HCT116 (cell line): ENCODE measurements at regions not wholly inside any gene's neighbourhood (a gene's known extent, or its start where the extent isn't known, plus 50 kb on each side); places are given as distances from the start of the nearest gene placed in this dataset.

Experiments
- ATAC-seq: fragments of 200-7000 bp; cut with Tn5 transposase; 2 replicates; pipeline ENCODE4 v1.9.1; 2020; ENCODE audit warnings: mild to moderate bottlenecking, moderate library complexity
- BruUV-seq: library from RNA; stranded (reverse); fragments of 400-500 nt; replicated peaks from 2 replicates; lab custom pipeline; 2021; lab: Mats Ljungman, UMichigan
- CTCF ChIA-PET: fragments of 300-600 bp; sonication (Branson Sonifier 250); formaldehyde crosslinking; loops from one replicate; lab custom pipeline; 2021; ENCODE audit warnings: antibody characterized with exemption; lab: Charles Lee
- POLR2A ChIA-PET: fragments of 300-600, 350-600 bp; sonication (Branson Sonifier 250); formaldehyde crosslinking; loops from one replicate; lab custom pipeline; 2021; ENCODE audit warnings: antibody characterized with exemption; lab: Charles Lee
- RAD21 ChIA-PET, 2 experiments: fragments of 300-600 bp; sonication (Branson Sonifier 250); formaldehyde crosslinking; loops; one replicate each; lab custom pipeline; 2023; ENCODE audit warnings: low total read pairs in 2 of 2; ENCODE audit not compliant: uncharacterized antibody in 2 of 2, unreplicated experiment in 2 of 2, low non-redundant PET in 1 of 2; lab: Charles Lee
- DNase-seq: peaks from one replicate; pipeline ENCODE4 v3.0.0-alpha.2; 2010; ENCODE audit warnings: low read depth, low spot score
- H2AFZ ChIP-seq: fragments of 200-600 bp; shearing (Covaris generic), sonication (generic); 2 replicates; pipeline ENCODE4 v1.6.1; 2017; ENCODE audit warnings: low read depth, mixed run types, mixed read lengths, antibody characterized with exemption, low read length; ENCODE audit not compliant: poor library complexity, severe bottlenecking
- H3K27ac ChIP-seq: 2 replicates; pipeline ENCODE4 v1.5.1; 2012; ENCODE audit warnings: low read depth, low read length
- H3K27me3 ChIP-seq: fragments of 200-600 bp; sonication (generic); 2 replicates; pipeline ENCODE4 v1.6.1; 2016; ENCODE audit warnings: mixed run types, low read length, mixed read lengths; ENCODE audit not compliant: insufficient read depth
- H3K36me3 ChIP-seq, 2 experiments: fragments of 200-500 bp in 1 of 2; fragments of 200-600 bp in 1 of 2; sonication (Bioruptor generic) in 1 of 2; sonication (generic) in 1 of 2; 2 replicates each; pipeline versions ENCODE4 v1.5.1 to v1.6.1; 2014 to 2016; ENCODE audit warnings: low read length in 2 of 2, inconsistent platforms in 1 of 2, mixed read lengths in 1 of 2, mixed run types in 1 of 2; ENCODE audit not compliant: insufficient read depth in 2 of 2, control insufficient read depth in 1 of 2
- H3K4me1 ChIP-seq, 2 experiments: fragments of 200-600 bp in 1 of 2; sonication (generic) in 1 of 2; 2 replicates each; pipeline versions ENCODE4 v1.5.1 to v1.6.1; 2012 to 2017; ENCODE audit warnings: low read length in 2 of 2, inconsistent platforms in 1 of 2, mild to moderate bottlenecking in 1 of 2, mixed read lengths in 1 of 2, mixed run types in 1 of 2, moderate library complexity in 1 of 2; ENCODE audit not compliant: insufficient read depth in 2 of 2, control insufficient read depth in 1 of 2
- H3K4me2 ChIP-seq: fragments of 200-600 bp; sonication (generic); 2 replicates; pipeline ENCODE4 v1.6.1; 2017; ENCODE audit warnings: mixed run types, low read length, mixed read lengths
- H3K4me3 ChIP-seq, 2 experiments: fragments of 200-600 bp in 1 of 2; sonication (generic) in 1 of 2; replicated peaks in 1 of 2; 2 replicates each; pipeline ENCODE4 v1.5.1; 2011 to 2016; ENCODE audit warnings: low read length in 2 of 2, control low read depth in 1 of 2, low read depth in 1 of 2, mild to moderate bottlenecking in 1 of 2, mixed read lengths in 1 of 2, mixed run types in 1 of 2
- H3K79me2 ChIP-seq: fragments of 200-600 bp; sonication (generic); 2 replicates; pipeline ENCODE4 v1.6.1; 2017; ENCODE audit warnings: mild to moderate bottlenecking, mixed run types, low read length, moderate library complexity, mixed read lengths; ENCODE audit not compliant: insufficient read depth
- H3K9ac ChIP-seq: fragments of 200-600 bp; sonication (generic); 2 replicates; pipeline ENCODE4 v1.6.1; 2016; ENCODE audit warnings: low read length, mixed read lengths
- H3K9me2 ChIP-seq: fragments of 200-600 bp; sonication (generic), shearing (Covaris generic); 2 replicates; pipeline ENCODE4 v1.6.1; 2017; ENCODE audit warnings: mixed run types, mild to moderate bottlenecking, moderate library complexity; ENCODE audit not compliant: insufficient read depth
- H3K9me3 ChIP-seq, 2 experiments: fragments of 200-500 bp in 1 of 2; fragments of 200-600 bp in 1 of 2; sonication (Bioruptor generic) in 1 of 2; sonication (generic) in 1 of 2; 2 replicates each; pipeline ENCODE4 v1.6.1; 2014 to 2017; ENCODE audit warnings: low read length in 2 of 2, mixed read lengths in 2 of 2, inconsistent platforms in 1 of 2, low read depth in 1 of 2, mild to moderate bottlenecking in 1 of 2, mixed run types in 1 of 2, moderate library complexity in 1 of 2; ENCODE audit not compliant: control insufficient read depth in 1 of 2, insufficient read depth in 1 of 2
- H4K20me1 ChIP-seq: fragments of 200-600 bp; sonication (generic), shearing (Covaris generic); 2 replicates; pipeline ENCODE4 v1.6.1; 2017; ENCODE audit warnings: mixed run types, mild to moderate bottlenecking, moderate library complexity; ENCODE audit not compliant: insufficient read depth
- CTCF ChIP-seq, 3 experiments: fragments of 200-600 bp in 1 of 3; sonication (generic) in 1 of 3; IDR thresholded peaks in 2 of 3; conservative IDR thresholded peaks in 1 of 3; 2 replicates each; pipeline ENCODE4 v1.5.1; 2012 to 2017; ENCODE audit warnings: low read depth in 2 of 3, low read length in 2 of 3, antibody characterized with exemption in 1 of 3, borderline replicate concordance in 1 of 3, control low read depth in 1 of 3, mild to moderate bottlenecking in 1 of 3, mixed read lengths in 1 of 3, mixed run types in 1 of 3, moderate library complexity in 1 of 3; ENCODE audit not compliant: insufficient read depth in 1 of 3
- EGR1 ChIP-seq: IDR thresholded peaks from 2 replicates; pipeline ENCODE4 v1.6.1; 2012; ENCODE audit warnings: low read depth
- EZH2 ChIP-seq: fragments of 200-600 bp; sonication (generic); IDR thresholded peaks from 2 replicates; pipeline ENCODE4 v1.6.1; 2017; ENCODE audit warnings: antibody characterized with exemption, mixed run types
- EZH2phosphoT487 ChIP-seq: fragments of 200-600 bp; IDR thresholded peaks from 2 replicates; pipeline ENCODE4 v1.6.1; 2018; ENCODE audit warnings: antibody characterized with exemption, borderline replicate concordance
- FOSL1 ChIP-seq: IDR thresholded peaks from 2 replicates; pipeline ENCODE4 v1.6.1; 2012; ENCODE audit warnings: low read depth
- POLR2A ChIP-seq: IDR thresholded peaks from 2 replicates; pipeline ENCODE4 v1.7.0; 2011; ENCODE audit warnings: borderline replicate concordance; ENCODE audit not compliant: insufficient read depth, insufficient read length; ENCODE audit errors: extremely low read depth
- RAD21 ChIP-seq: IDR thresholded peaks from 2 replicates; pipeline ENCODE4 v1.6.1; 2012; ENCODE audit warnings: low read depth, mild to moderate bottlenecking
- SIN3A ChIP-seq: IDR thresholded peaks from 2 replicates; pipeline ENCODE4 v1.6.1; 2012; ENCODE audit warnings: low read depth
- SP1 ChIP-seq: IDR thresholded peaks from 2 replicates; pipeline ENCODE4 v1.6.1; 2012; ENCODE audit warnings: low read depth
- SRF ChIP-seq: IDR thresholded peaks from 2 replicates; pipeline ENCODE4 v1.6.1; 2012; ENCODE audit warnings: low read depth
- TCF7L2 ChIP-seq: IDR thresholded peaks from 2 replicates; pipeline ENCODE4 v1.7.0; 2011; ENCODE audit warnings: borderline replicate concordance, inconsistent platforms; ENCODE audit not compliant: insufficient read depth, insufficient read length; ENCODE audit errors: extremely low read depth
- YY1 ChIP-seq: IDR thresholded peaks from 2 replicates; pipeline ENCODE4 v1.6.1; 2011; ENCODE audit warnings: low read length, low read depth, moderate library complexity, mild to moderate bottlenecking; ENCODE audit not compliant: insufficient replicate concordance; ENCODE audit errors: extremely low read depth
- ZBTB33 ChIP-seq: IDR thresholded peaks from 2 replicates; pipeline ENCODE4 v1.6.1; 2011; ENCODE audit warnings: mild to moderate bottlenecking, low read length, moderate library complexity; ENCODE audit not compliant: insufficient replicate concordance; ENCODE audit errors: extremely low read depth
- ZFX ChIP-seq: fragments of 450-650 bp; IDR thresholded peaks from 2 replicates; pipeline ENCODE4 v1.6.1; 2017
- intact Hi-C: fragments of 100-400 bp; cut with micrococcal nuclease; formaldehyde crosslinking; loops from 2 replicates; pipeline ENCODE4 v1.10.0; 2022

- BruUV-seq: no TSS peak
- Histone ChIP-seq H3K9me2 (no peaks in the 10 kb centered on the region), H3K9ac (no peak overlapping the region), H3K79me2 (no peaks in the 10 kb centered on the region), H3K4me2 (no peak overlapping the region), H2AFZ (no peak overlapping the region), H3K4me1 (no peaks in the 10 kb centered on the region), H4K20me1 (no peaks in the 10 kb centered on the region), H3K27ac (no peak overlapping the region), H3K9me3 (no peaks in the 10 kb centered on the region), H3K4me3 (no peak overlapping the region), H3K27me3 (peaks cover 45% of the 10 kb centered on the region), H3K36me3 (no peaks in the 10 kb centered on the region)
- intact Hi-C loops: no loop called here
- RAD21 ChIA-PET: no interaction called here
- CTCF ChIA-PET: interaction anchor here (1.2 kb wide), 1 partner anchor 10 kb away, joined by 7 read pairs; no protein-coding TSS in a partner anchor
- no peak for DNase-seq
- POLR2A ChIA-PET: no interaction called here
- TF ChIP-seq SRF (no peak), CTCF (IDR thresholded peaks at IDR 0.05 in 2 of 3, conservative IDR thresholded peaks at IDR 0.05 in 1 of 3; ENCODE audit: borderline replicate concordance in 1 of 3, insufficient read depth in 1 of 3, low read depth in 2 of 3, low read length in 2 of 3) (no peak), SIN3A (no peak), POLR2A (no peak), RAD21 (no peak), EGR1 (no peak), EZH2 (no peak), TCF7L2 (no peak), ZBTB33 (no peak), EZH2phosphoT487 (no peak), YY1 (no peak), ZFX (no peak), SP1 (no peak), FOSL1 (no peak)
- ATAC-seq: no peak
Measured at GRCh38 chr2:217660423-217660822, 342.4 kb downstream of the TNS1 start.
